HL-60/S4 (cell line): ENCODE measurements at regions not wholly inside any gene's neighbourhood (a gene's known extent, or its start where the extent isn't known, plus 50 kb on each side); places are given as distances from the start of the nearest gene placed in this dataset.

Experiments used
- in situ Hi-C: fragments of 300-500 bp; cut with MboI; formaldehyde crosslinking; loops from 2 replicates; pipeline ENCODE4 v1.14.3; 2022; ENCODE audit warnings: low sequenced_read_pairs

GRCh38 chrX:79300856-79301255, 66.3 kb downstream of the ITM2A start:
- in situ Hi-C loops: no loop called here

DNA sequence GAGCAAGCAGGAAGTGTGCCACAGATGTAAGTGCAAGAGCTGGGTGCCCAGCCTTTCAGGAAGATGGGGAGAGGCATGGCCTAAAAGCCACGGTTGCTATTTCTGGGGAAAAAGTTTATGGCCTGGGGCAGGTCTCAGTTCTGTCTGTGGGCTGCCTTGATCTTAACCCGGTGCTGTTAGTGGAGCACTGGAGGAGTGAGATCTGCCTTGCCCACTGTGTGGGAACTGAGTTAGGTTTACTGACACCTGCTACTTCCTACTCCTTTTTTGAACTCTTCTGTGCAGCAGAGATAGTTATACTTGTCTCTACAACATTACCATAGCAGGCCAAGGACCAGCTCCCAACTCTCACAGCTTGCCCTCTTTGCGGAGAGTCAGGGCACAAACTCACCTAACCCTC, 76.5 kb downstream of the ITM2A start:
- in situ Hi-C loops: no loop called here

DNA sequence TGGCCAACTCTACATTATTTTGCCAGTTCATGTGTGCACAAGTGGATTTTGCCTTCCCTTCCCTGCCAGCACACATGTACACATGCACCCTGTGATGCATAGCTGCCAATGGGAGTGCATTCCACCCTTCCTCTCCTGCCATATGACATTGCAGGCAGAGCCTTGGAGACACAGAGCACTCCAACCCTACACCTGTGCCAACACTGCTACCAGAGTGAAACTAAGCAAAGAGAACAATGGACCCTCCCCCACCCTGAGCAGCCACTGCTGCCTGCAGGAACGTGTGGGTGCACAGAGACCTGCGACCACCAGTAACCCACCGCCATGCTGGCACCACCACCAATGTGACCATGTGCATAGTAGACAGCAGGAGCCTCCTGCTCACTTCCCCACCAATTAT, 78.4 kb downstream of the ITM2A start:
- in situ Hi-C loops: no loop called here

GRCh38 chrX:79287724-79288123, 79.4 kb downstream of the ITM2A start:
- in situ Hi-C loops: no loop called here

DNA sequence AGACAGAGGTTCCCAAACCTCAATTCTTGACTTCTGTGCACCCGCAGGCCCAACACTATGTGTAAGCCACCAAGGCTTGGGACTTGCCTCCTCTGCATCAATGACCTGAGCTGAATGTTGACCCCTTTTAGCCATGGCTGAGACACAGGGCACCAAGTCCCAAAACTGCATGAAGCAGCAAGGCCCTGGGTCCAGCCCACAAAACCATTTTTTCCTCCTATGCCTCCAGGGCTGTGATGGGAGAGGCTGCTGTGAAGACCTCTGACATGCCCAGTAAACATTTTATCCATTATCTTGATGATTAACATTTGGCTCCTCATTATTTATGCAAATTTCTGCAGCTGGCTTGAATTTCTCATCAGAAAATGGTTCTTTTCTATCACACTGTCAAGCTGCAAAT, 85.4 kb downstream of the ITM2A start:
- in situ Hi-C loops: no loop called here

- in situ Hi-C loops: loop anchor here (25.0 kb wide), 2 partner anchors 183 to 708 kb away; no protein-coding TSS in a partner anchor
Measured at GRCh38 chrX:79270401-79270800, 96.7 kb downstream of the ITM2A start.

GRCh38 chrX:79268788-79269187, 98.3 kb downstream of the ITM2A start:
- in situ Hi-C loops: loop anchor here (25.0 kb wide), 2 partner anchors 181 to 706 kb away; no protein-coding TSS in a partner anchor

- in situ Hi-C loops: loop anchor here (25.0 kb wide), 2 partner anchors 179 to 704 kb away; no protein-coding TSS in a partner anchor
Measured at GRCh38 chrX:79266702-79267101, 100.4 kb downstream of the ITM2A start.

DNA sequence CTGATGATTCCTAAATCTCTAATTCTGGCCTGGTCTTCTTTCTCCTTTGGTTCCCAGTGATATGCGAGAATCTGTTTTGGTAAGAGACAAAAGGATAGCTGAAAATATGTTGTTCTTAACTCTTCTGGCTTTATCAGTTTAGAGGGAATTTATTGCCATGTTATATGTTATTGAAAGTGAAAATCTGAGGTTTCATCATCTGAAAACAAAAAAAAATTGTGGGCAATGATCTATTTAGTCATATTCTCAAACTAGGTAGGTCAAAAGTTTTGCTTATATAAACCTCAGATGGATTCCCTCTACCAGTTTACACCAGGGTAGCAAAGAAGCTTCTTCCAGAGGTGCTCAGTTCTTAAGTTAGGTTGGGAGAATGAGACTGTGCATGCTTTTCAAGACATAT, 103.6 kb downstream of the ITM2A start:
- in situ Hi-C loops: loop anchor here (25.0 kb wide), 2 partner anchors 176 to 701 kb away; no protein-coding TSS in a partner anchor

DNA sequence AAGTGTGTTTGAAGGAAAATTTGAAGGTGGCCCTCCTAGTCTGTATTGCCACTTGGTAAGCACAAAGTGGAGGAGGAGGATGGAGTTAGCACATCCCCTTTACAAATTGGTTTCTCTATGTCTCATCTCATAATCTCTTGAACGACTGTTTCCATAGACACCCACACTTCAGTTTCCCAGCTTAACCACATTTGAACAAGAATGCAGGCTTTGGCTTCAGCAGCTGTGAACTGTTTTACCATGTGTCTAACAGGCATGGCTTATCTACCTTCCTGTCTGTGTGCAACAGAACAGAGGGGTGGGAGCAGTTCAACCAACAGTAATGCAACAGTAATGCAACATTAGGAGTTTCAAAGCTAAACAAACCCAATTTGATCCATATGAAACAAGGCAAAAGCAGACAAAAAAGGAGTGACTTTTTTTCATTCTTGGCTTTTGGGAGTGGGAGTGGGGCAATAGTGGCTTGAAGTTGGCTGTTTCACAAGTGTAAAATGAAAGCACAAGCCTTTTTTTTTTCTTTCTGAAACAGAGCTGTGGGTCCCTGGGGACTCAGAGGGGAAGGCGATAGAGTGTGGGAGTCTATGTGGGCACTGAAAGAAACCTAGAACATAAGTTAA, 108.0 kb downstream of the ITM2A start:
- in situ Hi-C loops: loop anchor here (25.0 kb wide), 2 partner anchors 172 to 697 kb away; no protein-coding TSS in a partner anchor

DNA sequence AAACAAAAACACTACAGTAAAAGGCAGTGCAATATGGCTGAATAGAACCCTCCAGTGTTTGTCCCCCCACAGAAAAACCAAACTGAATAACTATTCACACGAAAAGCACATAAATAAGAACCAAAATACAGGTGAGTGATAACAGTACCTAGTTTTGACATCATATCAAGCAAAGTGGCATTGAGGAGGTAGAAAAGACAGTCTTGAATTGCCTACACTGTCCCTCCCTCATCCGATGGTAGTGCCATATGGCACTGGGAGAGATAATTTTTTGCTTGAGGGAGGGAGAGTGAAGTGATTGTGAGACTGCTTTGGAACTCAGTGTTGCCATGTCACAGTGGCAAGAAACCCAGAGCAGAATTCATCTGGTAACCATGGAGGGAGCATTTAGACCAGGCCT, 99.2 kb downstream of the GPR174 start:
- in situ Hi-C loops: no loop called here

DNA sequence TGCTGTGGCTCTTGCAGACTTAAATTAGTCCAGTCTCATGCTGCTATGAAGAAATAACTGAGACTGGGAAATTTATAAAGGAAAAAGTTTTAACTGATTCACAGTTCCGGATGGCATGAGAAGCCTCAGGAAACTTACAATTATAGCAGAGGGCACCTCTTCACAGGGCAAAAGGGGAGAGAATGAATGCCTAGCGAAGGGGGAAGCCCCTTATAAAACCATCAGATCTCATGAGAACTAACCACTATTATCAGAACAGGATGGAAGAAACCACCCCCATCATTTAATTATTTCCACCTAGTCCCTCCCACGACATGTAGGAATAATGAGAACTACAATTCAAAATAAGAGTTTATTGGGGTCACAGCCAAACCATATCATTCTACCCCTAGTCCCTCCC, 91.4 kb downstream of the GPR174 start:
- in situ Hi-C loops: no loop called here

DNA sequence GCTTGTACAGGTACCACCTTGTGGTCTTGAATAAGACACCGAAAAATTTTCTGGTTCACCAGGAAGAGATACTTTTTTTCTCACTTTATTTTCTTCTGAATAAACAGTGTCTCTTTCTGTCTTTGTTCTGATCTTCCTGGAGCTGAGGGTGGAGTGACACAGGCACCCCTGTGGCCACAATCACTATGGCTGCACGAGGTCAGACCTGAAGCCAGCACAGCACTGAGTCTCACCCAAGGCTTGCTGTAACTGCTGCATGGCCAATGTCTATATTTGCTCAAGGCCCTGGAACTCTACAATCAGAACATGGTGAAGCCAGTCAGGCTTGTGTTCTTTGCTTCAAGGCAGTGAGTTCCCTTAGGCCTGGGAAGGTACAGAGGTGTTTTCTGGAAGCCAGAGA, 87.2 kb downstream of the GPR174 start:
- in situ Hi-C loops: no loop called here
